LNCAP (cell line): ENCODE measurements at regions not wholly inside any gene's neighbourhood (a gene's known extent, or its start where the extent isn't known, plus 50 kb on each side); places are given as distances from the start of the nearest gene placed in this dataset.

Experiments
- CTCF ChIP-seq: fragments of 450-650 bp; IDR thresholded peaks from 2 replicates; pipeline ENCODE4 v1.5.1; 2017; ENCODE audit warnings: mild to moderate bottlenecking

GRCh38 chr6:119526561-119527230 is 177.1 kb upstream of the MAN1A1 start:
- no peak for TF ChIP-seq CTCF

GRCh38 chr6:119524410-119524809 is 174.8 kb upstream of the MAN1A1 start:
- TF ChIP-seq CTCF: no peak

GRCh38 chr6:119523556-119523955 is 174.0 kb upstream of the MAN1A1 start:
- no peak for TF ChIP-seq CTCF

GRCh38 chr6:119521251-119521650 is 171.7 kb upstream of the MAN1A1 start:
- no peak for TF ChIP-seq CTCF

- TF ChIP-seq CTCF: no peak
Measured at GRCh38 chr6:119517428-119517827, 167.9 kb upstream of the MAN1A1 start.

- no peak for TF ChIP-seq CTCF
Measured at GRCh38 chr6:119514345-119514744, 164.8 kb upstream of the MAN1A1 start.

GRCh38 chr6:119511024-119511423 is 161.5 kb upstream of the MAN1A1 start:
- TF ChIP-seq CTCF: no peak

GRCh38 chr6:119510246-119510645 is 160.7 kb upstream of the MAN1A1 start:
- no peak for TF ChIP-seq CTCF
